HCT116 (cell line): ENCODE measurements at regions not wholly inside any gene's neighbourhood (a gene's known extent, or its start where the extent isn't known, plus 50 kb on each side); places are given as distances from the start of the nearest gene placed in this dataset.

Source experiments
- ATAC-seq: fragments of 200-7000 bp; cut with Tn5 transposase; 2 replicates; pipeline ENCODE4 v1.9.1; 2020; ENCODE audit warnings: mild to moderate bottlenecking, moderate library complexity
- BruUV-seq: library from RNA; stranded (reverse); fragments of 400-500 nt; replicated peaks from 2 replicates; lab custom pipeline; 2021; lab: Mats Ljungman, UMichigan
- CTCF ChIA-PET: fragments of 300-600 bp; sonication (Branson Sonifier 250); formaldehyde crosslinking; loops from one replicate; lab custom pipeline; 2021; ENCODE audit warnings: antibody characterized with exemption; lab: Charles Lee
- POLR2A ChIA-PET: fragments of 300-600, 350-600 bp; sonication (Branson Sonifier 250); formaldehyde crosslinking; loops from one replicate; lab custom pipeline; 2021; ENCODE audit warnings: antibody characterized with exemption; lab: Charles Lee
- RAD21 ChIA-PET, 2 experiments: fragments of 300-600 bp; sonication (Branson Sonifier 250); formaldehyde crosslinking; loops; one replicate each; lab custom pipeline; 2023; ENCODE audit warnings: low total read pairs in 2 of 2; ENCODE audit not compliant: uncharacterized antibody in 2 of 2, unreplicated experiment in 2 of 2, low non-redundant PET in 1 of 2; lab: Charles Lee
- DNase-seq: peaks from one replicate; pipeline ENCODE4 v3.0.0-alpha.2; 2010; ENCODE audit warnings: low read depth, low spot score
- H2AFZ ChIP-seq: fragments of 200-600 bp; shearing (Covaris generic), sonication (generic); 2 replicates; pipeline ENCODE4 v1.6.1; 2017; ENCODE audit warnings: low read depth, mixed run types, mixed read lengths, antibody characterized with exemption, low read length; ENCODE audit not compliant: poor library complexity, severe bottlenecking
- H3K27ac ChIP-seq: 2 replicates; pipeline ENCODE4 v1.5.1; 2012; ENCODE audit warnings: low read depth, low read length
- H3K27me3 ChIP-seq: fragments of 200-600 bp; sonication (generic); 2 replicates; pipeline ENCODE4 v1.6.1; 2016; ENCODE audit warnings: mixed run types, low read length, mixed read lengths; ENCODE audit not compliant: insufficient read depth
- H3K36me3 ChIP-seq, 2 experiments: fragments of 200-500 bp in 1 of 2; fragments of 200-600 bp in 1 of 2; sonication (Bioruptor generic) in 1 of 2; sonication (generic) in 1 of 2; 2 replicates each; pipeline versions ENCODE4 v1.5.1 to v1.6.1; 2014 to 2016; ENCODE audit warnings: low read length in 2 of 2, inconsistent platforms in 1 of 2, mixed read lengths in 1 of 2, mixed run types in 1 of 2; ENCODE audit not compliant: insufficient read depth in 2 of 2, control insufficient read depth in 1 of 2
- H3K4me1 ChIP-seq, 2 experiments: fragments of 200-600 bp in 1 of 2; sonication (generic) in 1 of 2; 2 replicates each; pipeline versions ENCODE4 v1.5.1 to v1.6.1; 2012 to 2017; ENCODE audit warnings: low read length in 2 of 2, inconsistent platforms in 1 of 2, mild to moderate bottlenecking in 1 of 2, mixed read lengths in 1 of 2, mixed run types in 1 of 2, moderate library complexity in 1 of 2; ENCODE audit not compliant: insufficient read depth in 2 of 2, control insufficient read depth in 1 of 2
- H3K4me2 ChIP-seq: fragments of 200-600 bp; sonication (generic); 2 replicates; pipeline ENCODE4 v1.6.1; 2017; ENCODE audit warnings: mixed run types, low read length, mixed read lengths
- H3K4me3 ChIP-seq, 2 experiments: fragments of 200-600 bp in 1 of 2; sonication (generic) in 1 of 2; replicated peaks in 1 of 2; 2 replicates each; pipeline ENCODE4 v1.5.1; 2011 to 2016; ENCODE audit warnings: low read length in 2 of 2, control low read depth in 1 of 2, low read depth in 1 of 2, mild to moderate bottlenecking in 1 of 2, mixed read lengths in 1 of 2, mixed run types in 1 of 2
- H3K79me2 ChIP-seq: fragments of 200-600 bp; sonication (generic); 2 replicates; pipeline ENCODE4 v1.6.1; 2017; ENCODE audit warnings: mild to moderate bottlenecking, mixed run types, low read length, moderate library complexity, mixed read lengths; ENCODE audit not compliant: insufficient read depth
- H3K9ac ChIP-seq: fragments of 200-600 bp; sonication (generic); 2 replicates; pipeline ENCODE4 v1.6.1; 2016; ENCODE audit warnings: low read length, mixed read lengths
- H3K9me2 ChIP-seq: fragments of 200-600 bp; sonication (generic), shearing (Covaris generic); 2 replicates; pipeline ENCODE4 v1.6.1; 2017; ENCODE audit warnings: mixed run types, mild to moderate bottlenecking, moderate library complexity; ENCODE audit not compliant: insufficient read depth
- H3K9me3 ChIP-seq, 2 experiments: fragments of 200-500 bp in 1 of 2; fragments of 200-600 bp in 1 of 2; sonication (Bioruptor generic) in 1 of 2; sonication (generic) in 1 of 2; 2 replicates each; pipeline ENCODE4 v1.6.1; 2014 to 2017; ENCODE audit warnings: low read length in 2 of 2, mixed read lengths in 2 of 2, inconsistent platforms in 1 of 2, low read depth in 1 of 2, mild to moderate bottlenecking in 1 of 2, mixed run types in 1 of 2, moderate library complexity in 1 of 2; ENCODE audit not compliant: control insufficient read depth in 1 of 2, insufficient read depth in 1 of 2
- H4K20me1 ChIP-seq: fragments of 200-600 bp; sonication (generic), shearing (Covaris generic); 2 replicates; pipeline ENCODE4 v1.6.1; 2017; ENCODE audit warnings: mixed run types, mild to moderate bottlenecking, moderate library complexity; ENCODE audit not compliant: insufficient read depth
- EZH2 ChIP-seq: fragments of 200-600 bp; sonication (generic); IDR thresholded peaks from 2 replicates; pipeline ENCODE4 v1.6.1; 2017; ENCODE audit warnings: antibody characterized with exemption, mixed run types
- FOSL1 ChIP-seq: IDR thresholded peaks from 2 replicates; pipeline ENCODE4 v1.6.1; 2012; ENCODE audit warnings: low read depth
- JUND ChIP-seq: IDR thresholded peaks from 2 replicates; pipeline ENCODE4 v1.6.1; 2012
- POLR2AphosphoS5 ChIP-seq: IDR thresholded peaks from 2 replicates; pipeline ENCODE4 v1.6.1; 2011; ENCODE audit warnings: mild to moderate bottlenecking, low read depth, low read length, moderate library complexity
- RAD21 ChIP-seq: IDR thresholded peaks from 2 replicates; pipeline ENCODE4 v1.6.1; 2012; ENCODE audit warnings: low read depth, mild to moderate bottlenecking
- SIN3A ChIP-seq: IDR thresholded peaks from 2 replicates; pipeline ENCODE4 v1.6.1; 2012; ENCODE audit warnings: low read depth
- intact Hi-C: fragments of 100-400 bp; cut with micrococcal nuclease; formaldehyde crosslinking; loops from 2 replicates; pipeline ENCODE4 v1.10.0; 2022
- TF ChIP-seq, protein P1 (sequence below): IDR thresholded peaks from 2 replicates; pipeline ENCODE4 v1.6.1; 2012
- TF ChIP-seq, protein P2 (sequence below): IDR thresholded peaks from 2 replicates; pipeline ENCODE4 v1.6.1; 2012; ENCODE audit warnings: low read depth

DNA sequence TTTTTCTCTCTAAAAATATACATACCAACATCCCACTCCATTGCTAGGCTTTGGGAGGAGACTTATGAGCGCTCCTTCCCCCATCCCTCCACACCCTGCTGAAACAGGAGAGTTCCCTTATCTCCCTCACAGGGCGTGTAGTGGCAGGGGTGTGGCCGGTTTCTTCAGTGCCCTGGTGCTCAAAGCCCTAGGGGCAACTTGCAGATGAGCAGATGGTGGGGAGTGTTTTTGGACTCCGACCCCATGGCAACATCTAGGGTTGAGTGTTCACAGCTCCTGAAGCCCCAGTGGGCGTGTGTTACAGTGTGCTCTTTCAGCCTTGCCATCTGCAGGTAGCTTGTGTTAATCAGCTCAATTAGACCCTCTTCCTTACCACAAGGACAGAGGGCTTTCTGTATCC, 409.5 kb downstream of the MAT2B start:
- TF ChIP-seq, protein P1, sequence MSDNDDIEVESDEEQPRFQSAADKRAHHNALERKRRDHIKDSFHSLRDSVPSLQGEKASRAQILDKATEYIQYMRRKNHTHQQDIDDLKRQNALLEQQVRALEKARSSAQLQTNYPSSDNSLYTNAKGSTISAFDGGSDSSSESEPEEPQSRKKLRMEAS: no peak
- TF ChIP-seq, protein P2, sequence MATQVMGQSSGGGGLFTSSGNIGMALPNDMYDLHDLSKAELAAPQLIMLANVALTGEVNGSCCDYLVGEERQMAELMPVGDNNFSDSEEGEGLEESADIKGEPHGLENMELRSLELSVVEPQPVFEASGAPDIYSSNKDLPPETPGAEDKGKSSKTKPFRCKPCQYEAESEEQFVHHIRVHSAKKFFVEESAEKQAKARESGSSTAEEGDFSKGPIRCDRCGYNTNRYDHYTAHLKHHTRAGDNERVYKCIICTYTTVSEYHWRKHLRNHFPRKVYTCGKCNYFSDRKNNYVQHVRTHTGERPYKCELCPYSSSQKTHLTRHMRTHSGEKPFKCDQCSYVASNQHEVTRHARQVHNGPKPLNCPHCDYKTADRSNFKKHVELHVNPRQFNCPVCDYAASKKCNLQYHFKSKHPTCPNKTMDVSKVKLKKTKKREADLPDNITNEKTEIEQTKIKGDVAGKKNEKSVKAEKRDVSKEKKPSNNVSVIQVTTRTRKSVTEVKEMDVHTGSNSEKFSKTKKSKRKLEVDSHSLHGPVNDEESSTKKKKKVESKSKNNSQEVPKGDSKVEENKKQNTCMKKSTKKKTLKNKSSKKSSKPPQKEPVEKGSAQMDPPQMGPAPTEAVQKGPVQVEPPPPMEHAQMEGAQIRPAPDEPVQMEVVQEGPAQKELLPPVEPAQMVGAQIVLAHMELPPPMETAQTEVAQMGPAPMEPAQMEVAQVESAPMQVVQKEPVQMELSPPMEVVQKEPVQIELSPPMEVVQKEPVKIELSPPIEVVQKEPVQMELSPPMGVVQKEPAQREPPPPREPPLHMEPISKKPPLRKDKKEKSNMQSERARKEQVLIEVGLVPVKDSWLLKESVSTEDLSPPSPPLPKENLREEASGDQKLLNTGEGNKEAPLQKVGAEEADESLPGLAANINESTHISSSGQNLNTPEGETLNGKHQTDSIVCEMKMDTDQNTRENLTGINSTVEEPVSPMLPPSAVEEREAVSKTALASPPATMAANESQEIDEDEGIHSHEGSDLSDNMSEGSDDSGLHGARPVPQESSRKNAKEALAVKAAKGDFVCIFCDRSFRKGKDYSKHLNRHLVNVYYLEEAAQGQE: no peak
- TF ChIP-seq FOSL1: no peak
- no peak for TF ChIP-seq JUND
- TF ChIP-seq POLR2AphosphoS5: no peak
- no peak for TF ChIP-seq SIN3A
- TF ChIP-seq RAD21: no peak
- no peak for TF ChIP-seq EZH2
- POLR2A ChIA-PET: no interaction called here
- Histone ChIP-seq H3K27me3 (no peaks in the 10 kb centered on the region), H3K9me3 (no peaks in the 10 kb centered on the region; a peak in 1 of 4 replicates), H3K36me3 (no peaks in the 10 kb centered on the region), H3K27ac (no peak overlapping the region), H3K79me2 (no peaks in the 10 kb centered on the region), H3K9ac (no peak overlapping the region), H4K20me1 (no peaks in the 10 kb centered on the region; the same call in 1 of the 2 replicates), H3K4me1 (no peaks in the 10 kb centered on the region), H3K4me3 (no peak overlapping the region), H3K4me2 (no peak overlapping the region), H2AFZ (no peak overlapping the region), H3K9me2 (no peaks in the 10 kb centered on the region)
- DNase-seq (no peak), ATAC-seq (no peak)
- intact Hi-C loops: no loop called here
- RAD21 ChIA-PET: no interaction called here
- CTCF ChIA-PET: no interaction called here
- no TSS peak for BruUV-seq
